ENCODE measurements at regions not wholly inside any gene's neighbourhood (a gene's known extent, or its start where the extent isn't known, plus 50 kb on each side); places are given as distances from the start of the nearest gene placed in this dataset.

DNA sequence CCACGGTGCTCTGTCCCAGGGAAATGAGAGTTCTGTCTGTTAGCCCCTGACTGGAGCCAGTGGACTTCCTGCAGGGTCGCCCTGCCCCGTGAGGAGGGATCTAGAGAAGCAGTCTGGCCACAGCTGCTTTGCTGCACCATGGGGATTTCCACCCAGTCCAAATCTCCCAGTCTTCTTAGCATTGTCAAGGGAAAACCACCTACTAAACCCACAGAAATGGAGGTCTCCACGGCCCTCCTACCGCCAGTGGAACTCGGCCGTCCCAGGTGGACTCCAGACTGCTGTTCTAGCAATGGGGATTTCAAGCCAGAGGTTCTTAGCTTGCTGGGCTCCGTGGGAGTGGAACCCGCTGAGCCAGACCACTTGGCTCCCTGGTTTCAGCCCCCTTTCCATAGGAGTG lies 133.3 kb upstream of the PCDH7 start:
- TF ChIP-seq, protein P1, sequence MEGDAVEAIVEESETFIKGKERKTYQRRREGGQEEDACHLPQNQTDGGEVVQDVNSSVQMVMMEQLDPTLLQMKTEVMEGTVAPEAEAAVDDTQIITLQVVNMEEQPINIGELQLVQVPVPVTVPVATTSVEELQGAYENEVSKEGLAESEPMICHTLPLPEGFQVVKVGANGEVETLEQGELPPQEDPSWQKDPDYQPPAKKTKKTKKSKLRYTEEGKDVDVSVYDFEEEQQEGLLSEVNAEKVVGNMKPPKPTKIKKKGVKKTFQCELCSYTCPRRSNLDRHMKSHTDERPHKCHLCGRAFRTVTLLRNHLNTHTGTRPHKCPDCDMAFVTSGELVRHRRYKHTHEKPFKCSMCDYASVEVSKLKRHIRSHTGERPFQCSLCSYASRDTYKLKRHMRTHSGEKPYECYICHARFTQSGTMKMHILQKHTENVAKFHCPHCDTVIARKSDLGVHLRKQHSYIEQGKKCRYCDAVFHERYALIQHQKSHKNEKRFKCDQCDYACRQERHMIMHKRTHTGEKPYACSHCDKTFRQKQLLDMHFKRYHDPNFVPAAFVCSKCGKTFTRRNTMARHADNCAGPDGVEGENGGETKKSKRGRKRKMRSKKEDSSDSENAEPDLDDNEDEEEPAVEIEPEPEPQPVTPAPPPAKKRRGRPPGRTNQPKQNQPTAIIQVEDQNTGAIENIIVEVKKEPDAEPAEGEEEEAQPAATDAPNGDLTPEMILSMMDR (IDR thresholded peaks at IDR 0.05): no peak
- no peak for TF ChIP-seq POLR2A (IDR thresholded peaks at IDR 0.05)
